ENCODE measurements at regions not wholly inside any gene's neighbourhood (a gene's known extent, or its start where the extent isn't known, plus 50 kb on each side); places are given as distances from the start of the nearest gene placed in this dataset.
A peak's percentile ranks its signal among the peaks of the same experiment; 100 is the strongest.

DNA sequence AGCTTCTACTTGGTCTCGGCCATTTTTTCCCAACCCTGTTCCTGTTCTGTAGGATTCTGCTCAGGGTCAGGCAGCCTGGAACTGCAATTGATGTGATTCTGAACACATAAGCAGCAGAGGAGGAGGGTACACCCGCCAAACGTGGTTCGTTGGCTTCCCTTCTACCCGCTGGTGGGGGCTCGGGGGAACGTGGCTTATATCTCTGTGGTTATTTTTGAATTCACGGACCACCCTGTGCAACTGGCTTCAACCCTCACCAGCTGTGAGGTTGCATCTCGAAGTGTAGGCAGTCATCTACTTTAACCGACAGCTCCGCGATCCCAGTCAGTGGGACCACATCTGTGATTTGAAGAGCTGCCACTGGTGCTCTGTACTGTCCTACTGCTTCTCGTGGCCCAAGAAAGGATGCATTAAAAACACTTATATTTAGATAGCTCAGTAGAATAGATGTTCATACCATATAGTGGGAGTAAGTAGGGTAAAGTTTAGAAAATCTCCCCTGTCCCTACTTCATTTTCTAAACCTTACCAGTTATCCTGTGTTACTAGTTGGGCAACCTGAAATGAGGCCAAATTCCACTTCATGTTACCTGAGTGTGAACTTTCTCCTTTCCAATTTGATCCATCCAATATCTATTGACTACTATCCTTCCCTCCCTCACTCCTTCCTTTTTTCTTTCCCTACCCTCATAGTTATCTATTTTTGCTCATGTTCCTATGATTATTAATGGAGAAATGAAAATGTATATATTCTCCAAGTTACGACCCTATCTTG, 80.4 kb upstream of the BCOR start:
- H3K4me3 Mint-ChIP-seq, result no peak overlapping the region

DNA sequence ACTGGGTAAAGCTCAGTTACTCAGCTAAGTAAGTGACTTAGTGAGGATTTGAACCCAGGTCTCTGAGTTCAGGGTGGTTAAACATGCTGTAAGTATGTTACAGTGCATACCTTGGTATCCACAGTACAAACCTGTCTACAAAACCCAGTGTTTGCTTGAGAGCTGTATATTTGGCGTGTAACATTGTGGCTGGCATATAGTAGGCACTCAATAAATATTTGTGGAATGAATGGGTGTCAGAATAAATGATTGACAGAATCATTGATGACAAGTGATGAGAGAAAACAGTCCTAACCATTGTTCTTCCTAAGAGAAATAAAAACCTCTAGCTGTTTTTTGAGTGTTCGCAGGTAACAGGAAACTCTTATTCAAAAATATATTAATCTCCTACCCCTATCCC, 79.7 kb upstream of the BCOR start:
- Mint-ChIP-seq H3K27ac (peak overlapping the region; percentile 82), H3K9me3 (peaks cover 2% of the 10 kb centered on the region), H3K36me3 (no peaks in the 10 kb centered on the region), H3K27me3 (no peaks in the 10 kb centered on the region), H3K4me1 (peaks cover 24% of the 10 kb centered on the region), H3K4me3 (peak overlapping the region; percentile 88)
- ATAC-seq (ENCODE audit: low read depth) (no peak), DNase-seq (no peak)
- POLR2A ChIA-PET, result interaction anchor here (0.8 to 5.1 kb wide), 6 partner anchors 9 to 79 kb away, joined by 3 to 40 read pairs (median 10); partner anchors contain the start of gene BCOR

More for the DNA sequence above, 80.4 kb upstream of the BCOR start:
- peaks cover 20% of the 10 kb centered on the region for H3K4me1 Mint-ChIP-seq
- peaks cover 2% of the 10 kb centered on the region for H3K9me3 Mint-ChIP-seq
- POLR2A ChIA-PET, result interaction anchor here (0.8 to 5.1 kb wide), 4 partner anchors 9 to 80 kb away, joined by 3 to 40 read pairs (median 22); partner anchors contain the start of gene BCOR
- no peak for DNase-seq
- no peak for ATAC-seq (ENCODE audit: low read depth)
- H3K27ac Mint-ChIP-seq, result no peak overlapping the region
- H3K36me3 Mint-ChIP-seq, result no peaks in the 10 kb centered on the region
- H3K27me3 Mint-ChIP-seq, result no peaks in the 10 kb centered on the region

DNA sequence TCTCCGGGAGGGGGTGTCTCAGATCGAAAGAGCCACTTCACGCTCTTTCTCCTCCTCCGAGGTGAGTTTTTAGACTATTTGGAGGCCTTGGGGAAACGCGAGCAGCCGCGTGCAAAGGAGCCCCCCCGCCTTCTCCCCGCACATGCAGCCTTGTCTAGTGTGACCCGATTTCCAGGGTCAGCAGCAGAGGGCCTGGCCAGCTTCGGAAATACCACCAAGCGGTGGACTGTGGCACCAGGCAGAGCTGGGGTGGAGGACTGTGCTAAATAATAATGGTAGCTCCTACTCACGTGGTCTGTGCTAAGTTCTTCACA, 79.3 kb upstream of the BCOR start:
- Mint-ChIP-seq H3K27me3 (no peaks in the 10 kb centered on the region), H3K9me3 (peaks cover 2% of the 10 kb centered on the region), H3K36me3 (no peaks in the 10 kb centered on the region), H3K4me1 (peaks cover 24% of the 10 kb centered on the region), H3K4me3 (peak overlapping the region; percentile 88), H3K27ac (peak overlapping the region; percentile 82)
- DNase-seq (no peak), ATAC-seq (ENCODE audit: low read depth) (no peak)
- POLR2A ChIA-PET, result interaction anchor here (0.8 to 5.1 kb wide), 8 partner anchors 10 to 321 kb away, joined by 3 to 40 read pairs (median 7); partner anchors contain the start of gene BCOR

DNA sequence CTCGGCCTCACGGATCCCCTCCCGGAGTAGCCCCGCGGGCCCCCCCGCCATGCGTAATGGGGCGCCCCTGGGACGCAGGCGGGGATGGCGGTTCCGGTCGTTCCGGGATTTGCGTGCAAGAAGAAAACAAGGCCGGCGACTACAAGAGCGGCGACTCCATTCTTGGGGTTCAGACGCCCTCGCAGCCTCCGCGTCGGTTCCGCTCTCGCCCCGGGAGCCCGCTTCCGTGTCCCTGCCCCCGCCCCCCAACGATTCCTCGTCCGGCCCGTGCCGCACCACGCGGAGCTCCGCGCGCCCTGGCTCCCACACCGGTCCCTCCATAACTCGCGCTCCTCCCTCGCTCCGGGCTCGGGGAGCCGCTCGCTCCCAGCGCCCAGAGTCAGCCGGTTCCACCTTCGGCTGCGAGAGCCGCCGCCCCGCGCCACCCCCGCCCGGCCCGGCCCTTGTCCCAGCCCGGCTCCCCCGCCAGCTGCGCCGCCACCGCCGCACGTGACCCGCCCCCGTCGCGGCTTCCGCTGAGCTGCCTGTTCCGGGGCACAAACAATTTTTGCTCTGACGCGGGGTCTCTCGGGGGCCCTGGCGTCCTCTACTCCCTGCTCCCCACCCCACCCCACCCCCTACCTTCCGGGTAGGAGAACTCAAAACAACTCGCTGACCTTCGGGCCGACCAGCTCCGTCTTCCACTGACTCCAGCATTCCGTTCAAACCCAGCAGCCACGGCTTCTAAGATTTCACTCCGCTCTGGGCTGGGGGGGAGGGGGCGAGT, 78.8 kb upstream of the BCOR start:
- peak overlapping the region; percentile 88 for H3K4me3 Mint-ChIP-seq
- POLR2A ChIA-PET, result interaction anchor here (1.0 to 5.1 kb wide), 7 partner anchors 9 to 321 kb away, joined by 3 to 40 read pairs (median 9); partner anchors contain the start of gene BCOR
- H3K27me3 Mint-ChIP-seq, result no peaks in the 10 kb centered on the region
- peak overlapping the region; percentile 91 for H3K27ac Mint-ChIP-seq
- ATAC-seq (ENCODE audit: low read depth), result peak; percentile 43
- peaks cover 24% of the 10 kb centered on the region for H3K4me1 Mint-ChIP-seq
- DNase-seq, result peak; percentile 82
- peaks cover 2% of the 10 kb centered on the region for H3K9me3 Mint-ChIP-seq
- no peaks in the 10 kb centered on the region for H3K36me3 Mint-ChIP-seq

DNA sequence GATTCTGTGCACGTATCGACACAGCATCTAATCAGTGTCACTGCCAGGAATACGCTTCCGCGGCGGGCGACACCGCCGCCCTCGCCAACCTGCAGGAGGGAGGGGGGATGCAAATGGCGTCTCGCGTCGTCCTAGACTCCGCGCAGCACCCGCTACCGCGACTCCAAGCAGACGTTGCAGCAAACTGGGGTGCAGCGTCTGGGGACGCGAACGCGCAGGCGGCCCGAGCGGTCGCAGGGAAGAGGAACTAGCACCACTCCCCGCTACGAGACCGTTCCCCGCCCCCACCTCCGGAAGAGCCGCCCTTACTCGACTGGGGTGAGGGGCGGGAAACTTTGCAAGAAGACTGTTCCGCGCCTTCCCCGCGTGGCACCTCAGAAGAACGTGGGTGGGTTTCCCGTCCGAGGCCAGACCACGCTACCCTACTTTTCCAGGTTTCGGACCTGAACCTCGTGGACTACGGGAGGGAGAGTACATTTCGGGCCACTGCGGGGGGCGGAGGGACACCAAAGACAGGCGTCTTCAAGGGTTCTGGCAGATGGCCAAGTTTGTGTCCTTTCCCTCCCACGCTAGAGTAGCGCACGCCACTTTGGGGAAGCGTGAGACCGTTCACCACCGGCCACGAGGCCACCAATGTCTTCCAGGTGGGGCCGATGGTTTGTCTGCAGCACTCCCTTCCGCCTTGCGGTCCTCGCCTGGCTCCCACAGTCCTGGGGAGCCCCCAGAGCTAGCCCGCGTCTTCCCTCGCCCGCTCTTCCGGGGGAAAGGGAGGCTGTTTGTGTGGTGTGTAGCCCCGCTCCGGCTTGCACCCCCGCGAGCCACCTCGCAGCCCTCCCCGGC, 78.0 kb upstream of the BCOR start:
- POLR2A ChIA-PET, result interaction anchor here (0.5 to 5.1 kb wide), 7 partner anchors 9 to 366 kb away, joined by 4 to 40 read pairs (median 9); partner anchors contain the start of gene BCOR
- H3K36me3 Mint-ChIP-seq, result no peaks in the 10 kb centered on the region
- ATAC-seq (ENCODE audit: low read depth), result peak; percentile 41

DNA sequence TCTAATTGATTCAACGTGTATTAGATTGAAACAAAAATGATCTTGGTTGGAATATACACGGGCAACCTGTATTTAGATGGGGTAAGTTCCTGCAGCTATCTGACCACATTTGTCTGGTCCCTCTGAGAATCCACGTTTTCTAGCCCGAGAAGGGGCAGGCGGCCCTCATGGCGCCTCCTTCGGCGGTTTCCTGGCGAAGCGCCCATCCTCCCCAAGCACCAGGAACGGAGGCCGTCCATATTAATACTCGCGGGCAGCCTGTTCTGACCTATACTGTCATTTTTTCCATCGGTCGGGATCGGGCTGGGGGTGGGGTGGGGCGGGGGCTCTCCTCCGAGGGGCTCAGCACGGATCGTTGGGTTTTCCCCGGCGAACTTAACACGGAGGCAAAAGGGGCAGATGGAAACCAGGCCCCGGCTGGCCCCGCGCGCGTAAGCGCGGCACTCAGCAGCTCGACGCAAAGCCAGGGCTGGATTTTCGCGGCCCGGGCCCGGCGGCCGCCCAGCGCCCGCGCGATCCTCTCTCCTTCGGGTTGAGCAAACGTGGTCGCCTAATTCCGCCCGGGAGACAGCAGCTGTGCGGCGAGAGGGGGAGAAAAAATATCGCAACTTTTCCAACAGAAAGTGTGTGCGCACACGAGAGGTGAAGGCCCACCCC, 77.2 kb upstream of the BCOR start:
- Mint-ChIP-seq H3K9me3 (peaks cover 1% of the 10 kb centered on the region), H3K4me1 (peaks cover 30% of the 10 kb centered on the region), H3K4me3 (peak overlapping the region; percentile 88), H3K36me3 (no peaks in the 10 kb centered on the region), H3K27me3 (no peaks in the 10 kb centered on the region), H3K27ac (peak overlapping the region; percentile 96)
- POLR2A ChIA-PET, result interaction anchor here (0.6 to 5.1 kb wide), 4 partner anchors 21 to 161 kb away, joined by 3 to 40 read pairs (median 18); partner anchors contain the start of gene BCOR
- ATAC-seq (ENCODE audit: low read depth) (no peak), DNase-seq (peak; percentile 43)

More for the DNA sequence above, 78.0 kb upstream of the BCOR start:
- peak overlapping the region; percentile 91 for H3K27ac Mint-ChIP-seq
- H3K4me1 Mint-ChIP-seq, result peaks cover 26% of the 10 kb centered on the region
- H3K27me3 Mint-ChIP-seq, result no peaks in the 10 kb centered on the region
- peak overlapping the region; percentile 88 for H3K4me3 Mint-ChIP-seq
- H3K9me3 Mint-ChIP-seq, result peaks cover 2% of the 10 kb centered on the region
- peak; percentile 79 for DNase-seq

DNA sequence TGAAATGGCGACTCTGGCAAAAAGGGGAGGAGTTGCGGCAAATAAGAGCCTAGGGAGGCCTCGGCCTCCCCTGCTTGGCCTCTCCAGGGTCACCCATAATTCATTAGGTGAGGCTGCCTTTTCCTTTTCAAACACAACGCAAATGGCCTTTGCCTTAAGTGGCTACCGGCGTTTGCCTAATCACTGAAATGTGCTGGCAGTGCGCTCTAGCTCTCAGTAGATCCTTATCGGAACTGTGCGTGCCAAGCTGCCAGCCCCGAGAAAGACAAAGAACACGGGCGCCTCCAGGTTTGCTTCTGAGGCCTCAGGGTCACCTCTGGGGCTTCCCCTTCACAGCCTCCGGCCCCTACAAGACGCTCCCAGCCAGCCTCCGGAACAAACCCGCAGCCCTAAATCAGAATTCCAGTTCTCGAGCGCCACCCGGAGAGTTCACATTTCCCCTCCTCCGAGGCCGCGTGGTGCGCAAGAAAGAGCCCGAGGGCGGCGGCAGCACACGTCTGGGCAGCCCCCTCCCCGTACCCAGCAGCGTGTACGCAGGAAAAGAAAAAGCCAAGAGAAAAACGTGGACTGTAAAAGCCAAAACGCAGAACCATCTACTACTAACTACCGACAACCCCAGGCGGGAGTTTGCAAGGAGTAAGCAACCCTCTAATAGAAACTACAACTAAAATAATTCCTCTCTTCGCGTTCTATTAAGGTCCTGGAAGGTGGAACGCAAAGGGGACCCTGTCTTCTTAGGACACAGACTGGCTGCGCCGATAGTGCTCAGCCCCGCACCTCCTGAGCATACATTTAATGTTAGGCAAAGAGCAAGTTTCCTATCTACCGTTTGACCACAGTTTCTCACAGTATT, 76.5 kb upstream of the BCOR start:
- DNase-seq (peak; percentile 53), ATAC-seq (ENCODE audit: low read depth) (no peak)
- POLR2A ChIA-PET, result interaction anchor here (0.6 to 5.1 kb wide), 5 partner anchors 21 to 160 kb away, joined by 3 to 40 read pairs (median 4); partner anchors contain the start of gene BCOR
- H3K27ac Mint-ChIP-seq, result peak overlapping the region; percentile 96
- H3K27me3 Mint-ChIP-seq, result no peaks in the 10 kb centered on the region
- no peaks in the 10 kb centered on the region for H3K9me3 Mint-ChIP-seq
- peak overlapping the region; percentile 88 for H3K4me3 Mint-ChIP-seq
- peaks cover 31% of the 10 kb centered on the region for H3K4me1 Mint-ChIP-seq
- H3K36me3 Mint-ChIP-seq, result no peaks in the 10 kb centered on the region

DNA sequence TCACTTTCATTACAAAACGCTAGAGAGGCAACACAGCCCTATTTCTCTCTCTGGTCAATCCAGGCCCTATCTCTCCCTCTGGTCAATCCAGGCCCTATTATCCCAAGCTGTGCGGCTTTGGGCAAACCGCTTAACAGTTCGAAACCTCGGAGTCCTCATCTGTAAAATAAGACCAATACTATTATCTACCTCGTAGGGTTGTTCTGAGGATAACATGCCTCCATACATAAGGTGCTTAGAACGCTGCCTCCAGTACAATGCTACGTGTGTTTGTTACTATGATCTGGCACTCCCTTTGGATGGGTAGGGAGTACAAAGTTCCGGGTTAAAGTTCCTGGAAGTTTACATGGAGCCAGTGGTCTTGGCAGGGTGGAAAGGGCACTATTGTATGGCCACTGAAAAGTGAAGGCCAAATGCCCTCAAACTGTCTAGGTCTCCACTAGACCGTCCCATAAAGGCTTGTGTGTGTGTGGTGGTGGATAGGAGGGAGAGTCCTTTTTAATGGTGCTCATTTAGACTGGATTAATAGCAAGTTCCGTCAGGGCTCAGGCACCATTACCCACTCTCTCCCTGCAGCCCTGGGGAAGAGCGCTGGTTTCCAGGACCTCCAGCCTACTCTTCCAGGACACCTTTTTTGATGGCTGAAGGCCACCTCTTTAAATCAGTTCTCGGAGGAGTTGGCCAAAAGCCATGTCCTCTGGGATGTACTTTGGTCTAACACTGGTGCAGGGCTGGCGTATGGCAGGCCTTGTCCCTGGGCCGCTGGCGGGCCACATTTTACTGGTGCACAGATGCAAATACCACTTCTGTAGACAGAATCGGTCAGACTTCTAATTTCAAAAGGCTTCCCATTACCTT, 75.6 kb upstream of the BCOR start:
- DNase-seq (no peak), ATAC-seq (ENCODE audit: low read depth) (no peak)
- Mint-ChIP-seq H3K4me3 (peak overlapping the region; percentile 88), H3K27me3 (no peaks in the 10 kb centered on the region), H3K27ac (peak overlapping the region; percentile 96), H3K4me1 (peaks cover 31% of the 10 kb centered on the region), H3K36me3 (no peaks in the 10 kb centered on the region), H3K9me3 (no peaks in the 10 kb centered on the region)
- POLR2A ChIA-PET, result interaction anchor here (0.7 to 6.0 kb wide), 6 partner anchors 29 to 318 kb away, joined by 4 to 71 read pairs (median 8); partner anchors contain the start of gene BCOR

DNA sequence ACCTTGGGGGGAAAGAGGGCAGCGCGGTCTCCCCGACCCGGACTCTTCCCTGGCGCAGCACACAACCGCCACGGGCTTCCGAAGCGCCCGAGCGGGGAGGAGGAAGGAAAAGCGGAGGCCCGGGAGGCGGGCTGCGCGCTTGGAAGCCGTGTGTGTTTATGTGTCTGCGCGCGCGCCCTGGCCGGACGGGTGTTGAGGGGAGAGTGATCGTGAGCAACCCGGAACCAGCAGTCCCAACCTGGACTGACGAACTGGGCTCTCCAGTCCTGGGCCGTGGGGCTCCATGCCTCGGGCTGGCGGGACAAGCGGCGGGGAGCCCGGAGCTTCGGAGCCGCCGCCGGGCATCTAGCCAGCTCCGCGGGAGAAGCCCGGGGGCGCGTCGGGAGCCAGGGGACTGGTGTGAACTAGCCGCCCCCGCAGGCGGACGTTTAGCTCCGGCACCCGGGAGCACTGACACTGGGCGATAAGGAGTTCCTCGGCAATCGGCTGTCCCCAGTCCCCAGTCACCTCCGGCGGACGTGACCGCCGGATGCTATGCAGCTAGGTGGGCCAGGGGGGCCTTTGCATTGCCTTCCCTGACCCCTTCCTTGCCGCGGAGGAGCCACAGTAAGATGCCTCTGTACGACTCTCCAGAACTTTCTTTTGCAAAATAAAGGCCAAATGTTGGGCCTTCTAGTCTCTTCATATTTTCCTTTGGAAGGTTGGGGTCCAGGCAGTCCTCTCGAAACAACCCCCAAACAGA, 74.8 kb upstream of the BCOR start:
- Mint-ChIP-seq H3K27ac (peak overlapping the region; percentile 98), H3K4me3 (peak overlapping the region; percentile 88), H3K9me3 (no peaks in the 10 kb centered on the region), H3K36me3 (no peaks in the 10 kb centered on the region), H3K4me1 (peaks cover 31% of the 10 kb centered on the region), H3K27me3 (no peaks in the 10 kb centered on the region)
- peak; percentile 56 for DNase-seq
- POLR2A ChIA-PET, result interaction anchor here (0.7 to 6.0 kb wide), 6 partner anchors 30 to 317 kb away, joined by 3 to 71 read pairs (median 4); partner anchors contain the start of gene BCOR
- ATAC-seq (ENCODE audit: low read depth), result no peak

DNA sequence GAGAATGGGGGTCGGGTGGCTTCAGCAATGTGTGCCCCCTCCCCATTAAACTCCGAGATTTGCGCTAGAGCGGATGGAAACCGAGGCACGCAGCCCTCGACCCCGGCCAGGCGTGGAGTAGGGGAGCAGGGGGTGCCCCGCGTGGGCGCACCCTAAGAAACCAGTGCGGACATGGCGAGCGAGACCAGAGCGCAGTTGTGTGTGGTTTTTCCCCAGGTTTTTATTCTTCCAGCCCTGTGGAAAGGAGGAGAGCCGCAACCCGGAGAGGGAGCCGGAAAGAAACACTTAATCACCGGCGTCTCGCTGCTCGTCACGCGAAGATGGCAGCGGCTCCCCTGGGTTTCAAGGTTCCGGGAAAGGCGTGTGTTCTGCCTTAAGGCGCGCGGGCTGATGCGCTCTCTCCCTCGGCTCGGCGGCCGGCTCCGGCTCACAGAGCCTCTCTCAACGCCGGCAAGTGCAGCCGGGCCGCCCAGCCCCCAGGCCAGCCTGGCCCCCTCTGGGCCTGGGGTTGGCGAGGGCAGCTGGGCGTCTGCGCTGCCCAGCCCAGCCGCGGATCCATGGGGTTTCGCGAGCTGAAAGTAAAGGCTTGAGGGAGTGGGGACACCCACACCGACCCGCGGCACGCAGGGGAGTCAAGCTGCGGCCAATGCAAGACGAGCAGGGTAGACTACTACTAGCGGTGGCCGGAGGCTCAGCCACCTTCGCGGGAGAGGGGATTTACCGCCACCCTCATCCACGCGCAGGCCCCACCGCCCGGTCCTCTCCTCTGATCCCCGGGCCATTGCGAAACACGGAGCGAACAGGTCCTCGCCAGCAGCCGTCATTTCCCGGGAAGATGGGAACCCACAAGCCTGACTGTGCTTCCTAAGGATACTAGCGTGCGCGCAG, 74.0 kb upstream of the BCOR start:
- Mint-ChIP-seq H3K4me3 (peak overlapping the region; percentile 88), H3K27ac (peak overlapping the region; percentile 98), H3K27me3 (no peaks in the 10 kb centered on the region), H3K9me3 (no peaks in the 10 kb centered on the region), H3K4me1 (peaks cover 33% of the 10 kb centered on the region), H3K36me3 (no peaks in the 10 kb centered on the region)
- no peak for ATAC-seq (ENCODE audit: low read depth)
- POLR2A ChIA-PET, result interaction anchor here (0.5 to 6.0 kb wide), 6 partner anchors 18 to 357 kb away, joined by 3 to 71 read pairs (median 8); partner anchors contain the start of gene BCOR
- peak; percentile 59 for DNase-seq

Measured in activated naive CD8-positive, alpha-beta T cell treated with anti-CD3 and anti-CD28 coated beads, Interleukin-2, amount 10 ng/mL, durations not matched to agents 7 days and 5 days (primary cell).